Osteoblast (primary cell): ENCODE measurements at regions not wholly inside any gene's neighbourhood (a gene's known extent, or its start where the extent isn't known, plus 50 kb on each side); places are given as distances from the start of the nearest gene placed in this dataset.

Source experiments
- DNase-seq: peaks from one replicate; pipeline ENCODE4 v3.0.0; 2011; ENCODE audit warnings: low spot score, mixed read lengths; ENCODE audit not compliant: insufficient read length; ENCODE audit errors: missing footprints
- H2AFZ ChIP-seq: 2 replicates; pipeline ENCODE4 v1.6.0; 2011; ENCODE audit warnings: mild to moderate bottlenecking, low read length
- H3K27ac ChIP-seq: 2 replicates; pipeline ENCODE4 v1.5.1; 2011; ENCODE audit warnings: mild to moderate bottlenecking, low read depth, low read length, moderate library complexity
- H3K27me3 ChIP-seq: 2 replicates; pipeline ENCODE4 v1.6.0; 2012; ENCODE audit warnings: mild to moderate bottlenecking, control low read depth, inconsistent platforms, low read length, moderate library complexity; ENCODE audit not compliant: insufficient read depth
- H3K36me3 ChIP-seq: 2 replicates; pipeline ENCODE4 v1.5.1; 2011; ENCODE audit warnings: mild to moderate bottlenecking, low read length, control low read depth, moderate library complexity; ENCODE audit not compliant: insufficient read depth
- H3K4me1 ChIP-seq: 2 replicates; pipeline ENCODE4 v1.5.1; 2011; ENCODE audit warnings: mild to moderate bottlenecking, low read length, control low read depth, moderate library complexity; ENCODE audit not compliant: insufficient read depth
- H3K4me2 ChIP-seq: 2 replicates; pipeline ENCODE4 v1.6.0; 2011; ENCODE audit warnings: mild to moderate bottlenecking, low read length; ENCODE audit not compliant: insufficient read depth
- H3K4me3 ChIP-seq: fragments of 200-600 bp; sonication (generic); 3 replicates; pipeline ENCODE4 v1.5.1; 2012; ENCODE audit warnings: mild to moderate bottlenecking, low read length, inconsistent platforms; ENCODE audit not compliant: insufficient read depth
- H3K79me2 ChIP-seq: 2 replicates; pipeline ENCODE4 v1.6.0; 2012; ENCODE audit warnings: mild to moderate bottlenecking, low read length, control low read depth, inconsistent platforms; ENCODE audit not compliant: insufficient read depth
- H3K9me3 ChIP-seq: 2 replicates; pipeline ENCODE4 v1.5.1; 2011; ENCODE audit warnings: low read depth, low read length, control low read depth
- H4K20me1 ChIP-seq: 2 replicates; pipeline ENCODE4 v1.6.0; 2012; ENCODE audit warnings: mild to moderate bottlenecking, low read length, control low read depth; ENCODE audit not compliant: insufficient read depth
- CTCF ChIP-seq: IDR thresholded peaks from 2 replicates; pipeline ENCODE4 v1.5.1; 2011; ENCODE audit warnings: mild to moderate bottlenecking, low read depth, low read length, moderate library complexity; ENCODE audit errors: extremely low read depth

- no peaks in the 10 kb centered on the region for H3K27me3 ChIP-seq
- no peaks in the 10 kb centered on the region for H3K9me3 ChIP-seq
- no peak overlapping the region for H3K4me3 ChIP-seq
- no peaks in the 10 kb centered on the region for H3K4me1 ChIP-seq
- no peak overlapping the region for H3K4me2 ChIP-seq
- no peaks in the 10 kb centered on the region for H4K20me1 ChIP-seq
- H3K79me2 ChIP-seq, result no peaks in the 10 kb centered on the region
- H3K36me3 ChIP-seq, result no peaks in the 10 kb centered on the region
- no peak overlapping the region for H3K27ac ChIP-seq
- TF ChIP-seq CTCF, result no peak
- H2AFZ ChIP-seq, result no peak overlapping the region
- no peak for DNase-seq
These were observed 248.5 kb downstream of the BUB3 start for GRCh38 chr10:123402656-123403055.

GRCh38 chr10:123404357-123404756 is 250.2 kb downstream of the BUB3 start:
- Histone ChIP-seq H3K4me1 (no peaks in the 10 kb centered on the region), H3K4me3 (no peak overlapping the region), H3K4me2 (no peak overlapping the region), H3K9me3 (no peaks in the 10 kb centered on the region), H3K27ac (no peak overlapping the region), H4K20me1 (no peaks in the 10 kb centered on the region), H3K27me3 (no peaks in the 10 kb centered on the region), H3K79me2 (no peaks in the 10 kb centered on the region), H2AFZ (no peak overlapping the region), H3K36me3 (no peaks in the 10 kb centered on the region)
- no peak for DNase-seq
- no peak for TF ChIP-seq CTCF

GRCh38 chr10:123408660-123409059 is 254.5 kb downstream of the BUB3 start:
- Histone ChIP-seq H3K4me2 (no peak overlapping the region), H3K4me1 (no peaks in the 10 kb centered on the region), H4K20me1 (no peaks in the 10 kb centered on the region), H3K79me2 (no peaks in the 10 kb centered on the region), H3K36me3 (no peaks in the 10 kb centered on the region), H2AFZ (no peak overlapping the region), H3K27me3 (no peaks in the 10 kb centered on the region), H3K4me3 (no peak overlapping the region), H3K27ac (no peak overlapping the region), H3K9me3 (no peaks in the 10 kb centered on the region)
- no peak for TF ChIP-seq CTCF
- no peak for DNase-seq

GRCh38 chr10:123409426-123409825 is 255.2 kb downstream of the BUB3 start:
- H3K4me2 ChIP-seq, result no peak overlapping the region
- no peak for DNase-seq
- no peaks in the 10 kb centered on the region for H3K36me3 ChIP-seq
- H2AFZ ChIP-seq, result no peak overlapping the region
- no peak for TF ChIP-seq CTCF
- no peak overlapping the region for H3K27ac ChIP-seq
- H3K9me3 ChIP-seq, result no peaks in the 10 kb centered on the region
- H3K4me1 ChIP-seq, result no peaks in the 10 kb centered on the region
- H3K79me2 ChIP-seq, result no peaks in the 10 kb centered on the region
- no peak overlapping the region for H3K4me3 ChIP-seq
- no peaks in the 10 kb centered on the region for H3K27me3 ChIP-seq
- H4K20me1 ChIP-seq, result no peaks in the 10 kb centered on the region
